Panc1 (cell line): ENCODE measurements at regions not wholly inside any gene's neighbourhood (a gene's known extent, or its start where the extent isn't known, plus 50 kb on each side); places are given as distances from the start of the nearest gene placed in this dataset.

Experiments
- ATAC-seq: fragments of 200-7000 bp; cut with Tn5 transposase; 2 replicates; pipeline ENCODE4 v1.9.1; 2020; ENCODE audit warnings: mild to moderate bottlenecking, moderate library complexity
- BruUV-seq: library from RNA; stranded (reverse); fragments of 400-500 nt; replicated peaks from 2 replicates; lab custom pipeline; 2021; lab: Mats Ljungman, UMichigan
- CTCF ChIA-PET: fragments of 300-600 bp; sonication (Branson Sonifier 250); formaldehyde crosslinking; loops from one replicate; lab custom pipeline; 2022; ENCODE audit warnings: antibody characterized with exemption; lab: Charles Lee
- POLR2A ChIA-PET: fragments of 300-600 bp; sonication (Branson Sonifier 250); formaldehyde crosslinking; loops from one replicate; lab custom pipeline; 2022; ENCODE audit warnings: antibody characterized with exemption; lab: Charles Lee
- DNase-seq: peaks from one replicate; pipeline ENCODE4 v3.0.0-alpha.2; 2010; ENCODE audit warnings: low read depth, low spot score
- H3K27ac ChIP-seq: 2 replicates; pipeline ENCODE4 v1.5.1; 2011; ENCODE audit warnings: mild to moderate bottlenecking, low read length, inconsistent platforms
- H3K27me3 ChIP-seq: fragments of 200-500 bp; sonication (Bioruptor generic); 2 replicates; pipeline ENCODE4 v1.6.0; 2014; ENCODE audit warnings: low read length, inconsistent platforms; ENCODE audit not compliant: control insufficient read depth, insufficient read depth
- H3K36me3 ChIP-seq: fragments of 200-500 bp; sonication (Bioruptor generic); 2 replicates; pipeline ENCODE4 v1.5.1; 2014; ENCODE audit warnings: inconsistent platforms, mild to moderate bottlenecking, low read length, moderate library complexity; ENCODE audit not compliant: control insufficient read depth, insufficient read depth
- H3K4me1 ChIP-seq: 2 replicates; pipeline ENCODE4 v1.5.1; 2011; ENCODE audit warnings: inconsistent platforms, mild to moderate bottlenecking, low read length, moderate library complexity; ENCODE audit not compliant: control insufficient read depth, insufficient read depth
- H3K4me3 ChIP-seq, 2 experiments: 2 replicates each; pipeline ENCODE4 v1.5.1; 2011 to 2012; ENCODE audit warnings: low read depth in 2 of 2, low read length in 2 of 2, mild to moderate bottlenecking in 2 of 2, inconsistent platforms in 1 of 2, moderate library complexity in 1 of 2
- H3K9me3 ChIP-seq: fragments of 200-500 bp; sonication (Bioruptor generic); 2 replicates; pipeline ENCODE4 v1.5.1; 2014; ENCODE audit warnings: low read depth, mild to moderate bottlenecking, inconsistent platforms, low read length, moderate library complexity; ENCODE audit not compliant: control insufficient read depth, insufficient read depth
- POLR2AphosphoS5 ChIP-seq: IDR thresholded peaks from 2 replicates; pipeline ENCODE4 v1.6.1; 2012; ENCODE audit warnings: mild to moderate bottlenecking, low read depth, low read length, moderate library complexity
- REST ChIP-seq, 2 experiments: IDR thresholded peaks; 2 replicates each; pipeline ENCODE4 v1.6.1; 2011 to 2012; ENCODE audit warnings: low read depth in 2 of 2, control low read depth in 1 of 2, low read length in 1 of 2, mild to moderate bottlenecking in 1 of 2, moderate library complexity in 1 of 2; ENCODE audit not compliant: insufficient read depth in 1 of 2
- SIN3A ChIP-seq: IDR thresholded peaks from 2 replicates; pipeline ENCODE4 v1.6.1; 2012; ENCODE audit warnings: low read depth, mild to moderate bottlenecking, low read length, moderate library complexity, borderline replicate concordance; ENCODE audit not compliant: insufficient read depth
- TCF7L2 ChIP-seq: IDR thresholded peaks from 2 replicates; pipeline ENCODE4 v1.6.1; 2011; ENCODE audit warnings: mild to moderate bottlenecking, low read depth, low read length, inconsistent platforms
- in situ Hi-C: cut with HindIII; loops from 2 replicates; pipeline ENCODE4 v1.10.0; 2016; ENCODE audit warnings: low sequenced_read_pairs, low pct_unique_long_range_greater_than_20kb
- intact Hi-C: fragments of 100-400 bp; cut with micrococcal nuclease; formaldehyde crosslinking; loops from one replicate; pipeline ENCODE4 v1.10.0; 2022; ENCODE audit not compliant: unreplicated experiment
- TF ChIP-seq, protein P1 (sequence below): fragments of 450-650 bp; IDR thresholded peaks from 2 replicates; pipeline ENCODE4 v1.5.1; 2017; ENCODE audit warnings: mild to moderate bottlenecking

GRCh38 chr20:51094221-51094620 lies 71.3 kb upstream of the KCNG1 start:
- CTCF ChIA-PET: no interaction called here
- POLR2A ChIA-PET: no interaction called here
- TF ChIP-seq, protein P1, sequence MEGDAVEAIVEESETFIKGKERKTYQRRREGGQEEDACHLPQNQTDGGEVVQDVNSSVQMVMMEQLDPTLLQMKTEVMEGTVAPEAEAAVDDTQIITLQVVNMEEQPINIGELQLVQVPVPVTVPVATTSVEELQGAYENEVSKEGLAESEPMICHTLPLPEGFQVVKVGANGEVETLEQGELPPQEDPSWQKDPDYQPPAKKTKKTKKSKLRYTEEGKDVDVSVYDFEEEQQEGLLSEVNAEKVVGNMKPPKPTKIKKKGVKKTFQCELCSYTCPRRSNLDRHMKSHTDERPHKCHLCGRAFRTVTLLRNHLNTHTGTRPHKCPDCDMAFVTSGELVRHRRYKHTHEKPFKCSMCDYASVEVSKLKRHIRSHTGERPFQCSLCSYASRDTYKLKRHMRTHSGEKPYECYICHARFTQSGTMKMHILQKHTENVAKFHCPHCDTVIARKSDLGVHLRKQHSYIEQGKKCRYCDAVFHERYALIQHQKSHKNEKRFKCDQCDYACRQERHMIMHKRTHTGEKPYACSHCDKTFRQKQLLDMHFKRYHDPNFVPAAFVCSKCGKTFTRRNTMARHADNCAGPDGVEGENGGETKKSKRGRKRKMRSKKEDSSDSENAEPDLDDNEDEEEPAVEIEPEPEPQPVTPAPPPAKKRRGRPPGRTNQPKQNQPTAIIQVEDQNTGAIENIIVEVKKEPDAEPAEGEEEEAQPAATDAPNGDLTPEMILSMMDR: no peak
- no peak for TF ChIP-seq POLR2AphosphoS5
- no peak for TF ChIP-seq TCF7L2
- no peak for TF ChIP-seq REST (IDR thresholded peaks at IDR 0.05; ENCODE audit: insufficient read depth in 1 of 2, low read depth in 2 of 2, low read length in 1 of 2)
- TF ChIP-seq SIN3A: no peak
- Histone ChIP-seq H3K9me3 (no peaks in the 10 kb centered on the region), H3K4me3 (no peak overlapping the region), H3K27me3 (peaks cover 17% of the 10 kb centered on the region; the same call in 1 of the 2 replicates), H3K36me3 (no peaks in the 10 kb centered on the region), H3K27ac (no peak overlapping the region), H3K4me1 (peaks cover 2% of the 10 kb centered on the region; the same call in 1 of the 2 replicates)
- BruUV-seq: no TSS peak
- DNase-seq: no peak
- ATAC-seq: no peak
- in situ Hi-C loops (no loop called here), intact Hi-C loops (no loop called here)

DNA sequence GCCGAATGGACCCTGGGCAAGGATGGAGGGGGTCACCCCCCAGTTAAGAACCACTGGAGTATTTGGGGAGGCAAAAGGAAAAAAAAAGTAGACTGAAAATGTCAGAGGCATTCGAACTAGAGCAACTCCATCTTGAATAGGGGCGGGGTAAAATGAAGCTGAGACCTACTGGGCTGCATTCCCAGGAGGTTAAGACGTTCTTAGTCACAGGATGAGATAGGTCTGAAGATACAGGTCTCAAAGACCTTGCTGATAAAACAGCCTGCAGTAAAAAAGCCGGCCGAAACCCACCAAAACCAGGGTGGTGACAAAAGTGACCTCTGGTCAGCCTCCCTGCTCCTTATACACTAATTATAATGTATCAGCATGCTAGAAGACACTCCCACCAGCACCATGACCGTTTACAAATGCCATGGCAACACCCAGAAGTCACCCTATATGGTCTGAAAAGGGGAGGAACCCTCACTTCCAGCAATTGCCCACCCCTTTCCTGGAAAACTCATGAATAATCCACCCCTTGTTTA lies 70.4 kb upstream of the KCNG1 start:
- CTCF ChIA-PET: no interaction called here
- no peak for DNase-seq
- no peaks in the 10 kb centered on the region for H3K9me3 ChIP-seq
- H3K4me3 ChIP-seq: no peak overlapping the region
- peaks cover 2% of the 10 kb centered on the region; the same call in 1 of the 2 replicates for H3K4me1 ChIP-seq
- TF ChIP-seq, protein P1: no peak
- TF ChIP-seq SIN3A: no peak
- TF ChIP-seq TCF7L2: no peak
- TF ChIP-seq POLR2AphosphoS5: no peak
- no peak for TF ChIP-seq REST (IDR thresholded peaks at IDR 0.05; ENCODE audit: insufficient read depth in 1 of 2, low read depth in 2 of 2, low read length in 1 of 2)
- H3K27ac ChIP-seq: no peak overlapping the region
- in situ Hi-C loops (no loop called here), intact Hi-C loops (no loop called here)
- no TSS peak for BruUV-seq
- POLR2A ChIA-PET: no interaction called here
- peaks cover 17% of the 10 kb centered on the region for H3K27me3 ChIP-seq
- H3K36me3 ChIP-seq: no peaks in the 10 kb centered on the region
- no peak for ATAC-seq
